ENCODE measurements at regions not wholly inside any gene's neighbourhood (a gene's known extent, or its start where the extent isn't known, plus 50 kb on each side); places are given as distances from the start of the nearest gene placed in this dataset.

DNA sequence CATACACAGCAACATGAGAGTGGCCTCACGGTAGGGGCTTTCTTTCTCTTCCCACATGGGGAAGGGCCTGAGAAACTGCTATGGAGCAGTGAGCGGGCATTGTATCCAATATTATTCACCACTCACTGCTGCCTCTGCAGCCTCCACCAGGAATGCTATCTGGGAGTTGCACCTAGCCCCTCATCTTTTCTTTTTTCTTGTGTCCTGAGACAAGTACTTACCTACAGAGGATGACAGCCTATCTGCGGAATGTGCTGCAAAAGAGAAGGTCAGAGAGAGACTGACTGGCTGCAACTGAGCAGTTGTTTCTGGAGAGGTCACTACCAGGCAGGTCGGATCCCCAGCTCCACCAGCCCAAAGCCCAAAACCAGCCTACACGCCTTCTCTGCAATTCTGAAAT is 52.1 kb upstream of the HTATIP2 start:
- Histone ChIP-seq H3K27ac (ENCODE audit: extremely low read depth, low read depth, low read length) (no peak overlapping the region), H3K4me3 (ENCODE audit: low read depth, low read length) (no peak overlapping the region), H3K4me1 (ENCODE audit: control insufficient read depth, insufficient read depth, low read length) (no peaks in the 10 kb centered on the region), H3K36me3 (ENCODE audit: control insufficient read depth in 2 of 2, insufficient read depth in 1 of 2, low read length in 2 of 2) (no peaks in the 10 kb centered on the region), H3K9me3 (ENCODE audit: control insufficient read depth, insufficient read depth, low read depth, low read length) (no peaks in the 10 kb centered on the region)
- POLR2A ChIA-PET, result no interaction called here
- TF ChIP-seq, protein P1, sequence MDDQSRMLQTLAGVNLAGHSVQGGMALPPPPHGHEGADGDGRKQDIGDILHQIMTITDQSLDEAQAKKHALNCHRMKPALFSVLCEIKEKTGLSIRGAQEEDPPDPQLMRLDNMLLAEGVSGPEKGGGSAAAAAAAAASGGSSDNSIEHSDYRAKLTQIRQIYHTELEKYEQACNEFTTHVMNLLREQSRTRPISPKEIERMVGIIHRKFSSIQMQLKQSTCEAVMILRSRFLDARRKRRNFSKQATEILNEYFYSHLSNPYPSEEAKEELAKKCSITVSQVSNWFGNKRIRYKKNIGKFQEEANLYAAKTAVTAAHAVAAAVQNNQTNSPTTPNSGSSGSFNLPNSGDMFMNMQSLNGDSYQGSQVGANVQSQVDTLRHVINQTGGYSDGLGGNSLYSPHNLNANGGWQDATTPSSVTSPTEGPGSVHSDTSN (CRISPR knock-in tag; IDR thresholded peaks at IDR 0.05), result no peak
- TF ChIP-seq ZNF404 (tag by site-specific recombination; IDR thresholded peaks at IDR 0.05), result no peak
- TF ChIP-seq PRDM1 (tag by site-specific recombination; IDR thresholded peaks at IDR 0.05), result no peak
- no peak for TF ChIP-seq ZNF76 (tag by site-specific recombination; IDR thresholded peaks at IDR 0.05; ENCODE audit: borderline replicate concordance, low read depth)
- TF ChIP-seq ZFP69B (tag by site-specific recombination; IDR thresholded peaks at IDR 0.05), result no peak
- no peak for TF ChIP-seq ZBTB48 (tag by site-specific recombination; IDR thresholded peaks at IDR 0.05)
- no peak for TF ChIP-seq ZSCAN18 (tag by site-specific recombination; IDR thresholded peaks at IDR 0.05)
- no peak for TF ChIP-seq ATF2 (tag by site-specific recombination; IDR thresholded peaks at IDR 0.05; ENCODE audit: low read depth)
- TF ChIP-seq ZNF518A (tag by site-specific recombination; conservative IDR thresholded peaks at IDR 0.05; ENCODE audit: low read depth), result no peak
- no peak for TF ChIP-seq ZNF114 (tag by site-specific recombination; IDR thresholded peaks at IDR 0.05)
- CTCF ChIA-PET, result no interaction called here

- ChIA-PET POLR2A (no interaction called here), CTCF (no interaction called here)
- no peaks in the 10 kb centered on the region for H3K9me3 ChIP-seq (ENCODE audit: control insufficient read depth, insufficient read depth, low read depth, low read length)
- H3K4me3 ChIP-seq (ENCODE audit: low read depth, low read length), result no peak overlapping the region
- no peaks in the 10 kb centered on the region for H3K4me1 ChIP-seq (ENCODE audit: control insufficient read depth, insufficient read depth, low read length)
- no peak overlapping the region for H3K27ac ChIP-seq (ENCODE audit: extremely low read depth, low read depth, low read length)
- H3K36me3 ChIP-seq (ENCODE audit: control insufficient read depth in 2 of 2, insufficient read depth in 1 of 2, low read length in 2 of 2), result no peaks in the 10 kb centered on the region
- TF ChIP-seq ZNF830 (tag by site-specific recombination; IDR thresholded peaks at IDR 0.05; ENCODE audit: low read depth), result no peak
- TF ChIP-seq OSR2 (tag by site-specific recombination; IDR thresholded peaks at IDR 0.05), result no peak
- no peak for TF ChIP-seq ZNF449 (tag by site-specific recombination; IDR thresholded peaks at IDR 0.05)
- no peak for TF ChIP-seq ZNF114 (tag by site-specific recombination; IDR thresholded peaks at IDR 0.05)
- no peak for TF ChIP-seq ZNF112 (tag by site-specific recombination; IDR thresholded peaks at IDR 0.05)
- no peak for TF ChIP-seq ZNF302 (tag by site-specific recombination; IDR thresholded peaks at IDR 0.05; ENCODE audit: low read depth)
- TF ChIP-seq ZFP41 (tag by site-specific recombination; IDR thresholded peaks at IDR 0.05; ENCODE audit: borderline replicate concordance), result no peak
- no peak for TF ChIP-seq ZFP3 (tag by site-specific recombination; IDR thresholded peaks at IDR 0.05; ENCODE audit: low read depth)
- TF ChIP-seq RBAK (tag by site-specific recombination; IDR thresholded peaks at IDR 0.05), result no peak
- TF ChIP-seq, protein P2, sequence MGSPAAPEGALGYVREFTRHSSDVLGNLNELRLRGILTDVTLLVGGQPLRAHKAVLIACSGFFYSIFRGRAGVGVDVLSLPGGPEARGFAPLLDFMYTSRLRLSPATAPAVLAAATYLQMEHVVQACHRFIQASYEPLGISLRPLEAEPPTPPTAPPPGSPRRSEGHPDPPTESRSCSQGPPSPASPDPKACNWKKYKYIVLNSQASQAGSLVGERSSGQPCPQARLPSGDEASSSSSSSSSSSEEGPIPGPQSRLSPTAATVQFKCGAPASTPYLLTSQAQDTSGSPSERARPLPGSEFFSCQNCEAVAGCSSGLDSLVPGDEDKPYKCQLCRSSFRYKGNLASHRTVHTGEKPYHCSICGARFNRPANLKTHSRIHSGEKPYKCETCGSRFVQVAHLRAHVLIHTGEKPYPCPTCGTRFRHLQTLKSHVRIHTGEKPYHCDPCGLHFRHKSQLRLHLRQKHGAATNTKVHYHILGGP (tag by site-specific recombination; IDR thresholded peaks at IDR 0.05), result no peak
- no peak for TF ChIP-seq ZNF501 (tag by site-specific recombination; IDR thresholded peaks at IDR 0.05)
Measured at GRCh38 chr11:20310596-20311394, 52.7 kb upstream of the HTATIP2 start.
